ENCODE measurements at regions not wholly inside any gene's neighbourhood (a gene's known extent, or its start where the extent isn't known, plus 50 kb on each side); places are given as distances from the start of the nearest gene placed in this dataset.
"Not testable (repeated sequence)": the region's sequence is repeated elsewhere in the genome, so short reads cannot be mapped to it uniquely, and the experiment has no call there.

GRCh38 chr2:196516564-196516963 lies 123.0 kb upstream of the CCDC150 start:
- no peak for TF ChIP-seq EZH2phosphoT487 (IDR thresholded peaks at IDR 0.05; ENCODE audit: low read depth)
- no peak for TF ChIP-seq CTCF (IDR thresholded peaks at IDR 0.05; ENCODE audit: low read depth, low read length)
- Histone ChIP-seq H3K4me1 (ENCODE audit: low read length) (no peaks in the 10 kb centered on the region), H3K79me2 (ENCODE audit: low read length) (no peaks in the 10 kb centered on the region), H3K36me3 (replicated peaks; ENCODE audit: low read depth, low read length) (no peaks in the 10 kb centered on the region), H3K9me3 (ENCODE audit: insufficient read depth, low read length) (no peaks in the 10 kb centered on the region), H4K20me1 (ENCODE audit: insufficient read depth, low read length) (no peaks in the 10 kb centered on the region), H3K27me3 (ENCODE audit: low read depth, low read length) (no peaks in the 10 kb centered on the region), H3K4me2 (ENCODE audit: low read length) (no peak overlapping the region), H3K4me3 (ENCODE audit: low read length) (no peak overlapping the region), H3K27ac (ENCODE audit: low read length) (no peak overlapping the region), H2AFZ (ENCODE audit: low read depth, low read length) (no peak overlapping the region), H3K9ac (ENCODE audit: low read length) (no peak overlapping the region)

DNA sequence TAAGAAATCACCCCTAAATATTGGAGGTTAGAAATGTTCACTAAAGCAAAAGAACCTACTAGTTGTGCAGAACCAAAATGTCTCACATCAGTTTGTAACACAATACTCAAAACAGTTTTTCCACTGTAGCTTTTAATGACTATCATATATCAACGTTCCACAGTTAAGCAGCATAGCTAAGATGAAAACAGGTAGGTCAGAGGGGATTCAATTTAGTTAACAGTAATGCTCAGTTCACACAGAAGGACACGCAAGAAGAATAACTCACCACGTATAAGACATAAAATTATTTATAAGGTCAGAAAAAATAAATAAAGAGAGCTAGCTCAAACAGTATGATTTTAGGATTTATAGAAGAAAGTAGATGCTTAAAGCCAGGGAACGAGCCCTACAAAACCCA lies 118.9 kb upstream of the CCDC150 start:
- TF ChIP-seq EZH2phosphoT487 (IDR thresholded peaks at IDR 0.05; ENCODE audit: low read depth) (no peak), CTCF (IDR thresholded peaks at IDR 0.05; ENCODE audit: low read depth, low read length) (no peak)
- Histone ChIP-seq H3K27me3 (ENCODE audit: low read depth, low read length) (no peaks in the 10 kb centered on the region), H3K4me2 (ENCODE audit: low read length) (no peak overlapping the region), H3K79me2 (ENCODE audit: low read length) (no peaks in the 10 kb centered on the region), H3K9ac (ENCODE audit: low read length) (no peak overlapping the region), H3K4me3 (ENCODE audit: low read length) (no peak overlapping the region), H3K9me3 (ENCODE audit: insufficient read depth, low read length) (no peaks in the 10 kb centered on the region), H4K20me1 (ENCODE audit: insufficient read depth, low read length) (no peaks in the 10 kb centered on the region), H3K36me3 (replicated peaks; ENCODE audit: low read depth, low read length) (no peaks in the 10 kb centered on the region), H3K4me1 (ENCODE audit: low read length) (no peaks in the 10 kb centered on the region), H2AFZ (ENCODE audit: low read depth, low read length) (no peak overlapping the region), H3K27ac (ENCODE audit: low read length) (no peak overlapping the region)

GRCh38 chr2:196526981-196527725 lies 112.4 kb upstream of the CCDC150 start:
- not testable (repeated sequence) for H4K20me1 ChIP-seq (ENCODE audit: insufficient read depth, low read length); H3K79me2 ChIP-seq (ENCODE audit: low read length); H3K27me3 ChIP-seq (ENCODE audit: low read depth, low read length); H3K4me3 ChIP-seq (ENCODE audit: low read length); H2AFZ ChIP-seq (ENCODE audit: low read depth, low read length); H3K4me2 ChIP-seq (ENCODE audit: low read length); H3K9ac ChIP-seq (ENCODE audit: low read length); H3K36me3 ChIP-seq (replicated peaks; ENCODE audit: low read depth, low read length); H3K27ac ChIP-seq (ENCODE audit: low read length); H3K9me3 ChIP-seq (ENCODE audit: insufficient read depth, low read length)
- H3K4me1 ChIP-seq (ENCODE audit: low read length) = peaks cover 22% of the 10 kb centered on the region

DNA sequence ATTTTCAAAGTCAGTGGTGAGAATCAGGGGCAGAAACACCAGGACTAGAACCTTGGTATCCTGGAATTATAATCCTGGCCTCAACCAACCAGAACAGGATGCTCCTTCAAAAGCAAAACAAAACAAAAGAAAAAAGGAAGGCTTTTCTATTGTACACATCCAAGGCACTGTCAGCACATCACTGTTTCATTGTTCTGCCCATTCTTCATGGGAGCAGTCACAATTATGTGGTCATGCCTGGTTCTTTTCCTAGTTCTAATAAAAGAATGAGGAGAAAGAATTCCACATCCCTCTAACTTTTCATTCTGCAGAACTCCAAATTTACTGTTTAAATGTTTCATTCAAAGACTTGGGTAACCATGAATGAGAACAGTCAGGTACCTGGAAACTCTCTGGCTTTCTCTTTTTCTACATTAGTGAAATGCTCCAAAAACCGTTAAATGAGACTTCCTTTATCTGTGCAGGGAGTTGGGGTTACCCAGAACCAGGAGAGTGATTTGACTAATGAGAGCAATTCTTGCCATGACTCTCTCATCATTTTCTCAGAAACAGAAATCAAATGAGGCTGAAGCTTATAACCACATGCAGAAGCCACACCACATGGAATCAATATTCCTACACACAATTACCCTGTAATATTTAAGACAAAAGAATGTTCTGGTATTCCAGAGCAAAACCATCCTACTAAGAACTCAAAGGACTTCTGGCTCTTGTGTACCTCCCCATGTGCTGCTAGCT lies 110.9 kb upstream of the CCDC150 start:
- Histone ChIP-seq H3K9ac (ENCODE audit: low read length) (no peak overlapping the region), H3K9me3 (ENCODE audit: insufficient read depth, low read length) (no peaks in the 10 kb centered on the region), H3K27ac (ENCODE audit: low read length) (no peak overlapping the region), H3K4me1 (ENCODE audit: low read length) (peaks cover 22% of the 10 kb centered on the region), H2AFZ (ENCODE audit: low read depth, low read length) (no peak overlapping the region), H3K79me2 (ENCODE audit: low read length) (no peaks in the 10 kb centered on the region), H3K36me3 (replicated peaks; ENCODE audit: low read depth, low read length) (no peaks in the 10 kb centered on the region), H3K4me2 (ENCODE audit: low read length) (no peak overlapping the region), H3K27me3 (ENCODE audit: low read depth, low read length) (no peaks in the 10 kb centered on the region), H3K4me3 (ENCODE audit: low read length) (no peak overlapping the region), H4K20me1 (ENCODE audit: insufficient read depth, low read length) (no peaks in the 10 kb centered on the region)
- TF ChIP-seq EZH2phosphoT487 (IDR thresholded peaks at IDR 0.05; ENCODE audit: low read depth) = no peak
- no peak for TF ChIP-seq CTCF (IDR thresholded peaks at IDR 0.05; ENCODE audit: low read depth, low read length)

Data from OCI-LY3 (cell line).